ENCODE measurements at regions not wholly inside any gene's neighbourhood (a gene's known extent, or its start where the extent isn't known, plus 50 kb on each side); places are given as distances from the start of the nearest gene placed in this dataset.

- Histone ChIP-seq H4K20me1 (ENCODE audit: low read length) (no peaks in the 10 kb centered on the region), H3K9me2 (replicated peaks; ENCODE audit: low read length) (no peaks in the 10 kb centered on the region), H3K9ac (ENCODE audit: low read length) (no peak overlapping the region), H3K27ac (ENCODE audit: low read length) (no peak overlapping the region), H3K4me2 (ENCODE audit: low read length) (no peak overlapping the region), H3K9me3 (ENCODE audit: low read length) (no peaks in the 10 kb centered on the region), H3K4me3 (ENCODE audit: low read length) (no peak overlapping the region), H3K27me3 (ENCODE audit: low read length) (no peaks in the 10 kb centered on the region), H3K36me3 (ENCODE audit: low read depth, low read length) (no peaks in the 10 kb centered on the region), H3K4me1 (ENCODE audit: insufficient read depth, low read length) (no peaks in the 10 kb centered on the region), H2AFZ (ENCODE audit: low read length) (no peak overlapping the region), H3F3A (ENCODE audit: low read length, unreplicated experiment) (no peaks in the 10 kb centered on the region), H3K79me2 (ENCODE audit: low read length) (no peaks in the 10 kb centered on the region)
- intact Hi-C loops (cut with micrococcal nuclease): no loop called here
- BruUV-seq (replicated peaks): no TSS peak
- ChIA-PET POLR2A (ENCODE audit: unreplicated experiment) (no interaction called here), CTCF (no interaction called here)
- TF ChIP-seq EZH2phosphoT487 (IDR thresholded peaks at IDR 0.05; ENCODE audit: borderline replicate concordance, low read length) (no peak), CTCF (conservative IDR thresholded peaks at IDR 0.05; ENCODE audit: low read depth, low read length) (no peak)
- no peak for ATAC-seq
- DNase-seq: no peak
Measured at GRCh38 chr4:170227928-170228327, 138.2 kb upstream of the AADAT start.

GRCh38 chr4:170226288-170226687, 136.5 kb upstream of the AADAT start:
- H3K79me2 ChIP-seq (ENCODE audit: low read length): no peaks in the 10 kb centered on the region
- intact Hi-C loops (cut with micrococcal nuclease): no loop called here
- no peak overlapping the region for H3K9ac ChIP-seq (ENCODE audit: low read length)
- ATAC-seq (no peak), DNase-seq (peak; percentile 30)
- no peak overlapping the region for H2AFZ ChIP-seq (ENCODE audit: low read length)
- H3K36me3 ChIP-seq (ENCODE audit: low read depth, low read length): no peaks in the 10 kb centered on the region
- no peaks in the 10 kb centered on the region for H3K4me1 ChIP-seq (ENCODE audit: insufficient read depth, low read length)
- no peak overlapping the region for H3K4me2 ChIP-seq (ENCODE audit: low read length)
- H3K9me2 ChIP-seq (replicated peaks; ENCODE audit: low read length): no peaks in the 10 kb centered on the region
- no TSS peak for BruUV-seq (replicated peaks)
- POLR2A ChIA-PET (ENCODE audit: unreplicated experiment): no interaction called here
- no peak overlapping the region for H3K4me3 ChIP-seq (ENCODE audit: low read length)
- no peak for TF ChIP-seq CTCF (conservative IDR thresholded peaks at IDR 0.05; ENCODE audit: low read depth, low read length)
- TF ChIP-seq EZH2phosphoT487 (IDR thresholded peaks at IDR 0.05; ENCODE audit: borderline replicate concordance, low read length): no peak
- no peak for TF ChIP-seq EZH2 (IDR thresholded peaks at IDR 0.05; ENCODE audit: low read length, unreplicated experiment)
- no peaks in the 10 kb centered on the region for H4K20me1 ChIP-seq (ENCODE audit: low read length)
- no peaks in the 10 kb centered on the region for H3K9me3 ChIP-seq (ENCODE audit: low read length)
- CTCF ChIA-PET: no interaction called here
- H3F3A ChIP-seq (ENCODE audit: low read length, unreplicated experiment): no peaks in the 10 kb centered on the region
- no peak overlapping the region for H3K27ac ChIP-seq (ENCODE audit: low read length)
- H3K27me3 ChIP-seq (ENCODE audit: low read length): no peaks in the 10 kb centered on the region

GRCh38 chr4:170214731-170215130, 125.0 kb upstream of the AADAT start:
- intact Hi-C loops (cut with micrococcal nuclease): no loop called here
- no peaks in the 10 kb centered on the region for H3K27me3 ChIP-seq (ENCODE audit: low read length)
- DNase-seq (no peak), ATAC-seq (no peak)
- no peaks in the 10 kb centered on the region for H3K4me1 ChIP-seq (ENCODE audit: insufficient read depth, low read length)
- no peaks in the 10 kb centered on the region for H3F3A ChIP-seq (ENCODE audit: low read length, unreplicated experiment)
- no peaks in the 10 kb centered on the region for H4K20me1 ChIP-seq (ENCODE audit: low read length)
- no peaks in the 10 kb centered on the region for H3K79me2 ChIP-seq (ENCODE audit: low read length)
- POLR2A ChIA-PET (ENCODE audit: unreplicated experiment): no interaction called here
- H3K9me3 ChIP-seq (ENCODE audit: low read length): no peaks in the 10 kb centered on the region
- no TSS peak for BruUV-seq (replicated peaks)
- no peak overlapping the region for H3K27ac ChIP-seq (ENCODE audit: low read length)
- TF ChIP-seq EZH2 (IDR thresholded peaks at IDR 0.05; ENCODE audit: low read length, unreplicated experiment): no peak
- TF ChIP-seq EZH2phosphoT487 (IDR thresholded peaks at IDR 0.05; ENCODE audit: borderline replicate concordance, low read length): no peak
- TF ChIP-seq CTCF (conservative IDR thresholded peaks at IDR 0.05; ENCODE audit: low read depth, low read length): no peak
- no peaks in the 10 kb centered on the region for H3K36me3 ChIP-seq (ENCODE audit: low read depth, low read length)
- H3K9me2 ChIP-seq (replicated peaks; ENCODE audit: low read length): no peaks in the 10 kb centered on the region
- H3K4me2 ChIP-seq (ENCODE audit: low read length): no peak overlapping the region
- H3K9ac ChIP-seq (ENCODE audit: low read length): no peak overlapping the region
- no peak overlapping the region for H2AFZ ChIP-seq (ENCODE audit: low read length)
- CTCF ChIA-PET: no interaction called here
- no peak overlapping the region for H3K4me3 ChIP-seq (ENCODE audit: low read length)
